Calu3 (cell line): ENCODE measurements at regions not wholly inside any gene's neighbourhood (a gene's known extent, or its start where the extent isn't known, plus 50 kb on each side); places are given as distances from the start of the nearest gene placed in this dataset.

Source experiments
- BruUV-seq: library from RNA; stranded (reverse); fragments of 400-500 nt; replicated peaks from 2 replicates; lab custom pipeline; 2021; lab: Mats Ljungman, UMichigan
- CTCF ChIA-PET: fragments of 300-600 bp; sonication (Branson Sonifier 250); formaldehyde crosslinking; loops from one replicate; lab custom pipeline; 2022; ENCODE audit warnings: antibody characterized with exemption; lab: Charles Lee
- DNase-seq: peaks from one replicate; pipeline ENCODE4 v3.0.0; 2022
- H3K27ac Mint-ChIP-seq: one replicate; pipeline ENCODE4 v1.8.0; 2022; ENCODE audit warnings: mixed read lengths; ENCODE audit not compliant: unreplicated experiment
- H3K27me3 Mint-ChIP-seq: one replicate; pipeline ENCODE4 v1.8.0; 2022; ENCODE audit warnings: mixed read lengths; ENCODE audit not compliant: unreplicated experiment
- H3K36me3 Mint-ChIP-seq: one replicate; pipeline ENCODE4 v1.8.0; 2022; ENCODE audit warnings: mild to moderate bottlenecking, moderate library complexity, mixed read lengths; ENCODE audit not compliant: insufficient read depth, unreplicated experiment
- H3K4me1 Mint-ChIP-seq: one replicate; pipeline ENCODE4 v1.8.0; 2022; ENCODE audit warnings: mild to moderate bottlenecking, low read depth, mixed read lengths; ENCODE audit not compliant: unreplicated experiment
- H3K4me3 Mint-ChIP-seq: one replicate; pipeline ENCODE4 v1.8.0; 2022; ENCODE audit warnings: mild to moderate bottlenecking, low read depth, moderate library complexity, mixed read lengths; ENCODE audit not compliant: unreplicated experiment
- H3K9me3 Mint-ChIP-seq: one replicate; pipeline ENCODE4 v1.8.0; 2022; ENCODE audit warnings: low read depth, mixed read lengths; ENCODE audit not compliant: unreplicated experiment
- CTCF ChIP-seq: fragments of 200-600 bp; IDR thresholded peaks from one replicate; pipeline ENCODE4 v1.8.0; 2022; ENCODE audit warnings: antibody characterized with exemption; ENCODE audit not compliant: unreplicated experiment
- intact Hi-C: fragments of 100-400 bp; cut with micrococcal nuclease; formaldehyde crosslinking; loops from one replicate; pipeline ENCODE4 v1.10.0; 2022; ENCODE audit not compliant: unreplicated experiment

GRCh38 chr14:53744857-53745256 is 211.8 kb downstream of the BMP4 start:
- H3K9me3 Mint-ChIP-seq: no peaks in the 10 kb centered on the region
- BruUV-seq: no TSS peak
- peaks cover 11% of the 10 kb centered on the region for H3K4me1 Mint-ChIP-seq
- CTCF ChIA-PET: interaction anchor here (0.6 kb wide), 2 partner anchors 17 to 895 kb away, joined by 7 to 10 read pairs; no protein-coding TSS in a partner anchor
- intact Hi-C loops: no loop called here
- DNase-seq: no peak
- no peak overlapping the region for H3K27ac Mint-ChIP-seq
- no peaks in the 10 kb centered on the region for H3K27me3 Mint-ChIP-seq
- no peaks in the 10 kb centered on the region for H3K36me3 Mint-ChIP-seq
- no peak for TF ChIP-seq CTCF
- H3K4me3 Mint-ChIP-seq: no peak overlapping the region

- no peaks in the 10 kb centered on the region for H3K27me3 Mint-ChIP-seq
- H3K36me3 Mint-ChIP-seq: no peaks in the 10 kb centered on the region
- intact Hi-C loops: no loop called here
- CTCF ChIA-PET: no interaction called here
- no peaks in the 10 kb centered on the region for H3K9me3 Mint-ChIP-seq
- no peaks in the 10 kb centered on the region for H3K4me1 Mint-ChIP-seq
- DNase-seq: no peak
- no peak for TF ChIP-seq CTCF
- H3K27ac Mint-ChIP-seq: no peak overlapping the region
- H3K4me3 Mint-ChIP-seq: no peak overlapping the region
- no TSS peak for BruUV-seq
Measured at GRCh38 chr14:53743371-53743770, 213.3 kb downstream of the BMP4 start.

- H3K36me3 Mint-ChIP-seq: no peaks in the 10 kb centered on the region
- CTCF ChIA-PET: no interaction called here
- H3K27ac Mint-ChIP-seq: no peak overlapping the region
- no peaks in the 10 kb centered on the region for H3K4me1 Mint-ChIP-seq
- intact Hi-C loops: no loop called here
- no peak for TF ChIP-seq CTCF
- no peaks in the 10 kb centered on the region for H3K9me3 Mint-ChIP-seq
- DNase-seq: no peak
- BruUV-seq: no TSS peak
- no peak overlapping the region for H3K4me3 Mint-ChIP-seq
- no peaks in the 10 kb centered on the region for H3K27me3 Mint-ChIP-seq
Measured at GRCh38 chr14:53742233-53742620, 214.4 kb downstream of the BMP4 start.

GRCh38 chr14:53741479-53742232 is 215.0 kb downstream of the BMP4 start:
- Mint-ChIP-seq H3K4me3 (no peak overlapping the region), H3K4me1 (no peaks in the 10 kb centered on the region), H3K36me3 (no peaks in the 10 kb centered on the region), H3K9me3 (no peaks in the 10 kb centered on the region), H3K27ac (no peak overlapping the region), H3K27me3 (no peaks in the 10 kb centered on the region)
- no TSS peak for BruUV-seq
- no peak for DNase-seq
- no peak for TF ChIP-seq CTCF
- intact Hi-C loops: no loop called here
- CTCF ChIA-PET: no interaction called here
